ENCODE measurements at regions not wholly inside any gene's neighbourhood (a gene's known extent, or its start where the extent isn't known, plus 50 kb on each side); places are given as distances from the start of the nearest gene placed in this dataset.

GRCh38 chr21:33157303-33157702 lies 72.4 kb upstream of the IFNAR2 start:
- no peak for DNase-seq

- no peak for DNase-seq
Observed at GRCh38 chr21:33158654-33159053, 71.1 kb upstream of the IFNAR2 start.

GRCh38 chr21:33162436-33162951 lies 67.2 kb upstream of the IFNAR2 start:
- no peak for DNase-seq

- no peak for DNase-seq
Observed at GRCh38 chr21:33168886-33169285, 60.9 kb upstream of the IFNAR2 start.

GRCh38 chr21:33169359-33169758 lies 60.4 kb upstream of the IFNAR2 start:
- DNase-seq: no peak

- peak; percentile 90 for DNase-seq
Observed at GRCh38 chr21:33171616-33172169, 58.0 kb upstream of the IFNAR2 start.

- no peak for DNase-seq
Observed at GRCh38 chr21:33174756-33175155, 55.0 kb upstream of the IFNAR2 start.
